CD4-positive, CD25-positive, alpha-beta regulatory T cell (primary cell): ENCODE measurements at regions not wholly inside any gene's neighbourhood (a gene's known extent, or its start where the extent isn't known, plus 50 kb on each side); places are given as distances from the start of the nearest gene placed in this dataset.
"Not testable (repeated sequence)": the region's sequence is repeated elsewhere in the genome, so short reads cannot be mapped to it uniquely, and the experiment has no call there.

Source experiments
- ATAC-seq, 2 donors: fragments of 150-1000 bp; cut with Tn5 transposase; one replicate each; pipeline ENCODE4 v1.10.0; 2021; ENCODE audit warnings: low read depth in 2 of 2, moderate number of reproducible peaks in 2 of 2, moderate library complexity in 1 of 2
- DNase-seq, 3 donors: peaks; one replicate each; pipeline versions ENCODE4 v3.0.0 to v3.0.0-alpha.2; 2012 to 2022; ENCODE audit warnings: mixed read lengths in 1 of 3
- H3K27ac ChIP-seq: one replicate; pipeline ENCODE4 v1.7.0; 2013; ENCODE audit warnings: mild to moderate bottlenecking, low read length; ENCODE audit not compliant: insufficient read depth, poor library complexity, severe bottlenecking
- H3K27me3 ChIP-seq: one replicate; pipeline ENCODE4 v1.7.0; 2013; ENCODE audit warnings: low read length; ENCODE audit not compliant: control insufficient read depth, insufficient read depth
- H3K36me3 ChIP-seq: one replicate; pipeline ENCODE4 v1.7.0; 2013; ENCODE audit warnings: mild to moderate bottlenecking, low read length, moderate library complexity; ENCODE audit not compliant: control insufficient read depth, insufficient read depth
- H3K4me1 ChIP-seq: 2 replicates; pipeline ENCODE4 v1.7.0; 2013; ENCODE audit warnings: mild to moderate bottlenecking, low read length; ENCODE audit not compliant: insufficient read depth, control insufficient read depth, poor library complexity, severe bottlenecking
- H3K4me3 ChIP-seq: one replicate; pipeline ENCODE4 v1.7.0; 2013; ENCODE audit warnings: low read depth, mild to moderate bottlenecking, low read length, moderate library complexity
- H3K9me3 ChIP-seq, 2 experiments: 1 replicate in 1 of 2; 2 replicates in 1 of 2; pipeline ENCODE4 v1.7.0; 2013; ENCODE audit warnings: low read length in 2 of 2, mild to moderate bottlenecking in 1 of 2, moderate library complexity in 1 of 2; ENCODE audit not compliant: control insufficient read depth in 2 of 2
- H3K27ac Mint-ChIP-seq, 3 donors: one replicate each; pipeline ENCODE4 v1.8.0; 2020 to 2022; ENCODE audit warnings: mild to moderate bottlenecking in 3 of 3, mixed read lengths in 3 of 3, moderate library complexity in 2 of 3
- H3K27me3 Mint-ChIP-seq: one replicate; pipeline ENCODE4 v1.8.0; 2022; ENCODE audit warnings: mild to moderate bottlenecking, mixed read lengths
- H3K36me3 Mint-ChIP-seq: one replicate; pipeline ENCODE4 v1.8.0; 2020; ENCODE audit warnings: mixed read lengths
- H3K4me1 Mint-ChIP-seq, 4 donors: one replicate each; pipeline ENCODE4 v1.8.0; 2020 to 2022; ENCODE audit warnings: mixed read lengths in 4 of 4, mild to moderate bottlenecking in 1 of 4
- H3K4me3 Mint-ChIP-seq, 4 donors: one replicate each; pipeline ENCODE4 v1.8.0; 2020 to 2022; ENCODE audit warnings: mild to moderate bottlenecking in 4 of 4, mixed read lengths in 4 of 4, moderate library complexity in 3 of 4
- H3K9me3 Mint-ChIP-seq, 7 donors: one replicate each; pipeline ENCODE4 v1.8.0; 2020 to 2022; ENCODE audit warnings: mixed read lengths in 7 of 7, mild to moderate bottlenecking in 3 of 7, moderate library complexity in 2 of 7

GRCh38 chr12:74253826-74254225, 283.8 kb upstream of the ATXN7L3B start:
- not testable (repeated sequence) for H3K4me1 Mint-ChIP-seq, H3K36me3 Mint-ChIP-seq, H3K9me3 ChIP-seq

GRCh38 chr12:74254784-74255183, 282.9 kb upstream of the ATXN7L3B start:
- Mint-ChIP-seq H3K9me3 (peaks cover 0 to 8% (median 3%) of the 10 kb centered on the region in 7 donors), H3K27me3 (no peaks in the 10 kb centered on the region), H3K36me3 (no peaks in the 10 kb centered on the region), H3K4me3 (no peak overlapping the region), H3K4me1 (no peaks in the 10 kb centered on the region), H3K27ac (no peak overlapping the region)
- no peak overlapping the region for H3K4me3 ChIP-seq
- no peaks in the 10 kb centered on the region for H3K9me3 ChIP-seq
- H3K4me1 ChIP-seq, result no peaks in the 10 kb centered on the region
- no peak overlapping the region for H3K27ac ChIP-seq
- DNase-seq, result no peak
- no peaks in the 10 kb centered on the region for H3K36me3 ChIP-seq
- H3K27me3 ChIP-seq, result no peaks in the 10 kb centered on the region
- ATAC-seq, result no peak

More at GRCh38 chr12:74253826-74254225, 283.8 kb upstream of the ATXN7L3B start:
- H3K4me3 ChIP-seq, ATAC-seq, H3K27me3 Mint-ChIP-seq, H3K27ac ChIP-seq, DNase-seq, H3K4me1 ChIP-seq, H3K27me3 ChIP-seq, H3K36me3 ChIP-seq, H3K9me3 Mint-ChIP-seq, H3K4me3 Mint-ChIP-seq, H3K27ac Mint-ChIP-seq: not testable (repeated sequence)

- H3K9me3 Mint-ChIP-seq, result peaks cover 0 to 5% (median 1%) of the 10 kb centered on the region in 7 donors
- Histone ChIP-seq H3K36me3 (no peaks in the 10 kb centered on the region), H3K4me3 (no peak overlapping the region), H3K27ac (no peak overlapping the region), H3K27me3 (no peaks in the 10 kb centered on the region), H3K9me3 (no peaks in the 10 kb centered on the region), H3K4me1 (no peaks in the 10 kb centered on the region)
- no peaks in the 10 kb centered on the region for H3K36me3 Mint-ChIP-seq
- H3K27me3 Mint-ChIP-seq, result no peaks in the 10 kb centered on the region
- H3K4me1 Mint-ChIP-seq, result no peaks in the 10 kb centered on the region
- H3K4me3 Mint-ChIP-seq, result no peak overlapping the region
- ATAC-seq, result no peak
- DNase-seq, result no peak
- H3K27ac Mint-ChIP-seq, result no peak overlapping the region
Observed at GRCh38 chr12:74259199-74259598, 278.4 kb upstream of the ATXN7L3B start.

GRCh38 chr12:74264692-74265091, 272.9 kb upstream of the ATXN7L3B start:
- H3K4me3 Mint-ChIP-seq, result no peak overlapping the region
- Histone ChIP-seq H3K4me1 (no peaks in the 10 kb centered on the region), H3K4me3 (no peak overlapping the region), H3K36me3 (no peaks in the 10 kb centered on the region), H3K9me3 (no peaks in the 10 kb centered on the region), H3K27ac (no peak overlapping the region), H3K27me3 (no peaks in the 10 kb centered on the region)
- H3K36me3 Mint-ChIP-seq, result no peaks in the 10 kb centered on the region
- DNase-seq, result no peak
- no peaks in the 10 kb centered on the region for H3K4me1 Mint-ChIP-seq
- no peak overlapping the region for H3K27ac Mint-ChIP-seq
- no peak for ATAC-seq
- H3K27me3 Mint-ChIP-seq, result no peaks in the 10 kb centered on the region
- peaks cover 0 to 14% (median 0%) of the 10 kb centered on the region in 7 donors for H3K9me3 Mint-ChIP-seq

- H3K4me1 ChIP-seq, H3K27ac ChIP-seq, DNase-seq, H3K27ac Mint-ChIP-seq, H3K4me1 Mint-ChIP-seq, H3K9me3 ChIP-seq, H3K4me3 Mint-ChIP-seq, H3K36me3 ChIP-seq, H3K27me3 ChIP-seq, H3K27me3 Mint-ChIP-seq, H3K36me3 Mint-ChIP-seq, H3K4me3 ChIP-seq, ATAC-seq: not testable (repeated sequence)
- H3K9me3 Mint-ChIP-seq, result peaks cover 0 to 13% (median 0%) of the 10 kb centered on the region in 7 donors
Observed at GRCh38 chr12:74269355-74269754, 268.3 kb upstream of the ATXN7L3B start.

- no peaks in the 10 kb centered on the region for H3K27me3 Mint-ChIP-seq
- H3K36me3 Mint-ChIP-seq, result no peaks in the 10 kb centered on the region
- no peak overlapping the region for H3K27ac Mint-ChIP-seq
- no peak for DNase-seq
- no peaks in the 10 kb centered on the region for H3K36me3 ChIP-seq
- H3K4me3 Mint-ChIP-seq, result no peak overlapping the region
- no peaks in the 10 kb centered on the region for H3K4me1 Mint-ChIP-seq
- H3K4me3 ChIP-seq, result no peak overlapping the region
- H3K27ac ChIP-seq, result no peak overlapping the region
- peaks cover 2 to 10% of the 10 kb centered on the region in 2 experiments for H3K9me3 ChIP-seq
- no peaks in the 10 kb centered on the region for H3K4me1 ChIP-seq
- peaks cover 0 to 10% (median 6%) of the 10 kb centered on the region in 7 donors for H3K9me3 Mint-ChIP-seq
- ATAC-seq, result no peak
- H3K27me3 ChIP-seq, result no peaks in the 10 kb centered on the region
Observed at GRCh38 chr12:74280156-74280655, 257.4 kb upstream of the ATXN7L3B start.

- not testable (repeated sequence) for ATAC-seq, H3K36me3 Mint-ChIP-seq, H3K4me1 ChIP-seq, H3K27ac ChIP-seq, H3K4me3 ChIP-seq, H3K4me3 Mint-ChIP-seq, H3K4me1 Mint-ChIP-seq, H3K27ac Mint-ChIP-seq, H3K9me3 ChIP-seq, H3K27me3 ChIP-seq, H3K9me3 Mint-ChIP-seq, H3K36me3 ChIP-seq, DNase-seq, H3K27me3 Mint-ChIP-seq
Observed at GRCh38 chr12:74281401-74282180, 256.0 kb upstream of the ATXN7L3B start.

GRCh38 chr12:74283646-74284045, 254.0 kb upstream of the ATXN7L3B start:
- no peak for ATAC-seq
- H3K27me3 ChIP-seq, result no peaks in the 10 kb centered on the region
- Mint-ChIP-seq H3K36me3 (no peaks in the 10 kb centered on the region), H3K27ac (no peak overlapping the region), H3K27me3 (no peaks in the 10 kb centered on the region), H3K4me1 (no peaks in the 10 kb centered on the region), H3K4me3 (no peak overlapping the region), H3K9me3 (peaks cover 0 to 6% (median 0%) of the 10 kb centered on the region in 7 donors)
- DNase-seq, result no peak
- no peaks in the 10 kb centered on the region for H3K9me3 ChIP-seq
- H3K27ac ChIP-seq, result no peak overlapping the region
- H3K4me3 ChIP-seq, result no peak overlapping the region
- no peaks in the 10 kb centered on the region for H3K4me1 ChIP-seq
- H3K36me3 ChIP-seq, result no peaks in the 10 kb centered on the region
